Vagina (tissue), 2 donors: ENCODE measurements at regions not wholly inside any gene's neighbourhood (a gene's known extent, or its start where the extent isn't known, plus 50 kb on each side); places are given as distances from the start of the nearest gene placed in this dataset.

ENCODE experiments used
- CTCF ChIP-seq, 3 experiments: fragments of 450-650 bp in 2 of 3; fragments of 200-600 bp in 1 of 3; sonication (generic) in 1 of 3; IDR thresholded peaks; one replicate each; pipeline ENCODE4 v1.5.1; 2017 to 2019; ENCODE audit warnings: antibody characterized with exemption in 3 of 3, mild to moderate bottlenecking in 2 of 3, moderate library complexity in 2 of 3
- POLR2A ChIP-seq, 2 donors: fragments of 450-650 bp; IDR thresholded peaks; one replicate each; pipeline ENCODE4 v1.6.1; 2017; ENCODE audit warnings: antibody characterized with exemption in 2 of 2, mild to moderate bottlenecking in 2 of 2, moderate library complexity in 2 of 2
- POLR2AphosphoS5 ChIP-seq, 2 donors: sonication (generic); formaldehyde crosslinking; IDR thresholded peaks; one replicate each; pipeline ENCODE4 v1.9.0; 2017; ENCODE audit warnings: antibody characterized with exemption in 2 of 2, mild to moderate bottlenecking in 2 of 2, low read depth in 1 of 2; ENCODE audit not compliant: insufficient read depth in 1 of 2

GRCh38 chr4:37528166-37528885, 157.8 kb downstream of the RELL1 start:
- TF ChIP-seq CTCF (IDR thresholded peaks at IDR 0.05) (no peak), POLR2AphosphoS5 (IDR thresholded peaks at IDR 0.05; ENCODE audit: insufficient read depth in 1 of 2, low read depth in 1 of 2) (no peak), POLR2A (IDR thresholded peaks at IDR 0.05) (no peak)
